K562 (cell line): ENCODE measurements at regions not wholly inside any gene's neighbourhood (a gene's known extent, or its start where the extent isn't known, plus 50 kb on each side); places are given as distances from the start of the nearest gene placed in this dataset.

Source experiments
- ATAC-seq: fragments of 200-7000 bp; cut with Tn5 transposase; 3 replicates; pipeline ENCODE4 v1.9.1; 2020; ENCODE audit warnings: moderate library complexity
- BruUV-seq: library from RNA; stranded (reverse); fragments of 400-500 nt; replicated peaks from 2 replicates; lab custom pipeline; 2021; lab: Mats Ljungman, UMichigan
- CTCF ChIA-PET: fragments of 300-600 bp; formaldehyde crosslinking; extraction: SDS; loops from one replicate; lab custom pipeline; 2021; ENCODE audit warnings: low intra/inter-chr PET ratio; lab: Yijun Ruan, JAX
- POLR2A ChIA-PET: fragments of 300-600, 350-650 bp; sonication (Branson Sonifier 250); formaldehyde crosslinking; extraction: SDS; loops from one replicate; lab custom pipeline; 2021; ENCODE audit warnings: antibody characterized with exemption, inconsistent platforms; lab: Yijun Ruan, JAX
- DNase-seq, 4 experiments: peaks; one replicate each; pipeline versions ENCODE4 v3.0.0 to v3.0.0-alpha.2; 2011 to 2018; ENCODE audit warnings: low spot score in 3 of 4, mixed read lengths in 3 of 4; ENCODE audit errors: extremely low read depth in 1 of 4
- FAIRE-seq: peaks from 2 replicates; lab custom pipeline; 2011; peaks lifted over from hg19 to GRCh38; lab: Jason Lieb, UNC
- H2AFZ ChIP-seq: 2 replicates; pipeline ENCODE4 v1.6.0; 2011; ENCODE audit warnings: low read depth, low read length, control low read depth, inconsistent platforms
- H3K27ac ChIP-seq: fragments of 200-600 bp; 3 replicates; pipeline ENCODE4 v1.8.0; 2011; ENCODE audit warnings: low read depth, mild to moderate bottlenecking, control low read depth, inconsistent platforms, low read length, moderate library complexity, mixed read lengths; ENCODE audit errors: extremely low read depth
- H3K27me3 ChIP-seq, 2 experiments: fragments of 300-600 bp in 1 of 2; 2 replicates in 1 of 2; 3 replicates in 1 of 2; pipeline versions ENCODE4 v1.6.0 to v1.8.0; 2011; ENCODE audit warnings: inconsistent platforms in 2 of 2, low read length in 2 of 2, mild to moderate bottlenecking in 1 of 2, mixed read lengths in 1 of 2, moderate library complexity in 1 of 2; ENCODE audit not compliant: control insufficient read depth in 2 of 2, insufficient read depth in 2 of 2
- H3K36me3 ChIP-seq: fragments of 300-600 bp; 3 replicates; pipeline ENCODE4 v1.8.0; 2011; ENCODE audit warnings: mild to moderate bottlenecking, low read length, inconsistent platforms; ENCODE audit not compliant: control insufficient read depth, insufficient read depth
- H3K4me1 ChIP-seq, 2 experiments: fragments of 200-600 bp in 1 of 2; replicated peaks in 1 of 2; 2 replicates in 1 of 2; 3 replicates in 1 of 2; pipeline versions ENCODE4 v1.5.1 to v1.8.0; 2011; ENCODE audit warnings: inconsistent platforms in 2 of 2, low read length in 2 of 2, mild to moderate bottlenecking in 1 of 2, mixed read lengths in 1 of 2, moderate library complexity in 1 of 2; ENCODE audit not compliant: control insufficient read depth in 2 of 2, insufficient read depth in 2 of 2
- H3K4me2 ChIP-seq: 2 replicates; pipeline ENCODE4 v1.6.1; 2011; ENCODE audit warnings: low read length, control low read depth, inconsistent platforms, mixed read lengths; ENCODE audit not compliant: insufficient read depth
- H3K4me3 ChIP-seq: fragments of 200-600 bp; sonication (generic), shearing (Covaris generic); 2 replicates; pipeline ENCODE4 v1.5.1; 2016; ENCODE audit warnings: control low read depth, inconsistent platforms
- H3K79me2 ChIP-seq: fragments of 200-600 bp; 3 replicates; pipeline ENCODE4 v1.8.0; 2011; ENCODE audit warnings: low read length, inconsistent platforms; ENCODE audit not compliant: control insufficient read depth, insufficient read depth
- H3K9ac ChIP-seq, 2 experiments: 2 replicates each; pipeline versions ENCODE4 v1.6.0 to v1.6.1; 2011; ENCODE audit warnings: low read depth in 2 of 2, low read length in 2 of 2, control low read depth in 1 of 2, inconsistent platforms in 1 of 2, mild to moderate bottlenecking in 1 of 2, mixed read lengths in 1 of 2; ENCODE audit not compliant: insufficient read depth in 1 of 2
- H3K9me1 ChIP-seq: one replicate; pipeline ENCODE4 v1.6.0; 2011; ENCODE audit warnings: inconsistent platforms, mild to moderate bottlenecking, low read length, moderate library complexity; ENCODE audit not compliant: control insufficient read depth, insufficient read depth
- H3K9me3 ChIP-seq: replicated peaks from 2 replicates; pipeline ENCODE4 v1.5.1; 2011; ENCODE audit warnings: low read depth, low read length, inconsistent platforms; ENCODE audit not compliant: control insufficient read depth, insufficient read depth
- H4K20me1 ChIP-seq: replicated peaks from 2 replicates; pipeline ENCODE4 v1.6.1; 2011; ENCODE audit warnings: low read length, inconsistent platforms, mixed read lengths; ENCODE audit not compliant: control insufficient read depth, insufficient read depth
- CUX1 ChIP-seq: fragments of 200-800 bp; sonication (Bioruptor generic); IDR thresholded peaks from 2 replicates; pipeline ENCODE4 v1.6.1; 2016; ENCODE audit warnings: missing genetic modification characterization, missing compliant biosample characterization
- JUN ChIP-seq, 2 experiments: sonication (generic) in 1 of 2; formaldehyde crosslinking in 1 of 2; IDR thresholded peaks; 2 replicates each; pipeline versions ENCODE4 v1.6.1 to v1.8.0; 2012 to 2022; ENCODE audit warnings: borderline replicate concordance in 2 of 2, mild to moderate bottlenecking in 2 of 2, improper control_type of control experiment in 1 of 2, low read depth in 1 of 2, low read length in 1 of 2, missing genetic modification reagents in 1 of 2
- MIER1 ChIP-seq: fragments of 450-650 bp; IDR thresholded peaks from 2 replicates; pipeline ENCODE4 v1.6.1; 2016; ENCODE audit warnings: antibody characterized with exemption, mild to moderate bottlenecking, low read depth
- MYC ChIP-seq, 2 experiments: fragments of 250-450 bp in 1 of 2; sonication (Bioruptor Pico) in 1 of 2; IDR thresholded peaks; 2 replicates each; pipeline versions ENCODE4 v1.5.1 to v1.6.1; 2012 to 2021; ENCODE audit warnings: low read depth in 2 of 2, borderline replicate concordance in 1 of 2, improper control_type of control experiment in 1 of 2, low read length in 1 of 2, mild to moderate bottlenecking in 1 of 2, moderate library complexity in 1 of 2
- NFE2 ChIP-seq: IDR thresholded peaks from 2 replicates; pipeline ENCODE4 v1.6.1; 2014; ENCODE audit warnings: antibody characterized with exemption, low read depth
- PHTF2 ChIP-seq: fragments of 250-450 bp; sonication (Bioruptor Pico); IDR thresholded peaks from 2 replicates; pipeline ENCODE4 v1.5.0; 2021; ENCODE audit warnings: mild to moderate bottlenecking
- RBFOX2 ChIP-seq: fragments of 200-400 bp; formaldehyde crosslinking; IDR thresholded peaks from 2 replicates; pipeline ENCODE4 v1.6.1; 2017; ENCODE audit warnings: low read depth, mild to moderate bottlenecking, low read length, moderate library complexity
- TAF1 ChIP-seq: IDR thresholded peaks from 2 replicates; pipeline ENCODE4 v1.6.1; 2011; ENCODE audit warnings: mild to moderate bottlenecking, low read length, moderate library complexity; ENCODE audit not compliant: insufficient read depth, control insufficient read depth, severe bottlenecking; ENCODE audit errors: extremely low read depth
- TFAM ChIP-seq: fragments of 250-450 bp; sonication (Bioruptor Pico); conservative IDR thresholded peaks from 2 replicates; pipeline ENCODE4 v1.5.0; 2021; ENCODE audit warnings: mild to moderate bottlenecking, moderate library complexity
- YBX1 ChIP-seq: fragments of 450-650 bp; IDR thresholded peaks from 2 replicates; pipeline ENCODE4 v1.7.1; 2016; ENCODE audit warnings: mild to moderate bottlenecking
- ZNF212 ChIP-seq: fragments of 450-650 bp; formaldehyde crosslinking; IDR thresholded peaks from 2 replicates; pipeline ENCODE4 v1.4.0; 2020; ENCODE audit warnings: mild to moderate bottlenecking
- ZNF699 ChIP-seq: fragments of 250-450 bp; sonication (Bioruptor Pico); IDR thresholded peaks from 2 replicates; pipeline ENCODE4 v1.8.0; 2021; ENCODE audit warnings: mild to moderate bottlenecking, moderate library complexity; ENCODE audit not compliant: insufficient replicate concordance
- ZNF766 ChIP-seq: fragments of 200-800 bp; sonication (Bioruptor generic); conservative IDR thresholded peaks from 2 replicates; pipeline ENCODE4 v1.6.1; 2016; ENCODE audit warnings: missing genetic modification characterization, missing compliant biosample characterization
- ZSCAN29 ChIP-seq: fragments of 450-650 bp; IDR thresholded peaks from 2 replicates; pipeline ENCODE4 v1.6.1; 2017
- WGBS: fragments of 100-300 bp; shearing (Covaris generic); methylation state at CpG from one replicate; pipeline ENCODE4 v1.1.6; 2016; ENCODE audit warnings: low coverage, mixed read lengths; ENCODE audit not compliant: insufficient coverage; ENCODE audit errors: missing lambda C conversion rate; 5-methylcytosine and 5-hydroxymethylcytosine counted together
- in situ Hi-C: fragments of 300-500 bp; cut with MboI; formaldehyde crosslinking; loops from 4 replicates; pipeline ENCODE4 v1.15.0; 2018; ENCODE audit warnings: inconsistent platforms, mixed read lengths
- intact Hi-C: fragments of 100-400 bp; cut with micrococcal nuclease; formaldehyde crosslinking; loops from 2 replicates; pipeline ENCODE4 v1.14.2; 2022
- TF ChIP-seq, protein P1 (sequence below): fragments of 450-650 bp; formaldehyde crosslinking; IDR thresholded peaks from 2 replicates; pipeline ENCODE4 v1.4.0; 2020; ENCODE audit warnings: mild to moderate bottlenecking, mixed read lengths

- peak; percentile 82 for TF ChIP-seq ZNF766 (CRISPR knock-in tag)
These were observed 344.1 kb upstream of the GATB start (continued) for GRCh38 chr4:152104901-152105357.

- WGBS, result 17% methylated on average over 8 of the region's 8 CpGs
- DNase-seq (no peak), ATAC-seq (no peak), FAIRE-seq (no peak)
- Histone ChIP-seq H4K20me1 (no peaks in the 10 kb centered on the region; the same call in 1 of the 2 replicates), H3K9ac (no peak overlapping the region), H3K4me3 (no peak overlapping the region), H3K9me3 (no peaks in the 10 kb centered on the region), H3K4me1 (peaks cover 0 to 16% of the 10 kb centered on the region in 2 experiments; a peak in 2 of 5 replicates), H2AFZ (no peak overlapping the region), H3K4me2 (no peak overlapping the region), H3K27ac (no peak overlapping the region), H3K79me2 (no peaks in the 10 kb centered on the region), H3K36me3 (no peaks in the 10 kb centered on the region), H3K9me1 (no peaks in the 10 kb centered on the region), H3K27me3 (peaks cover 2 to 32% of the 10 kb centered on the region in 2 experiments; a peak in 4 of 5 replicates)
- intact Hi-C loops (no loop called here), in situ Hi-C loops (no loop called here)
- no peak for TF ChIP-seq MYC (IDR thresholded peaks at IDR 0.05; ENCODE audit: low read depth, low read length)
- no peak for TF ChIP-seq MYC (CRISPR knock-in tag; IDR thresholded peaks at IDR 0.05; ENCODE audit: borderline replicate concordance, low read depth)
- TF ChIP-seq RBFOX2, result no peak
- TF ChIP-seq MIER1, result no peak
- TF ChIP-seq ZNF699 (CRISPR knock-in tag), result no peak
- TF ChIP-seq, protein P1, sequence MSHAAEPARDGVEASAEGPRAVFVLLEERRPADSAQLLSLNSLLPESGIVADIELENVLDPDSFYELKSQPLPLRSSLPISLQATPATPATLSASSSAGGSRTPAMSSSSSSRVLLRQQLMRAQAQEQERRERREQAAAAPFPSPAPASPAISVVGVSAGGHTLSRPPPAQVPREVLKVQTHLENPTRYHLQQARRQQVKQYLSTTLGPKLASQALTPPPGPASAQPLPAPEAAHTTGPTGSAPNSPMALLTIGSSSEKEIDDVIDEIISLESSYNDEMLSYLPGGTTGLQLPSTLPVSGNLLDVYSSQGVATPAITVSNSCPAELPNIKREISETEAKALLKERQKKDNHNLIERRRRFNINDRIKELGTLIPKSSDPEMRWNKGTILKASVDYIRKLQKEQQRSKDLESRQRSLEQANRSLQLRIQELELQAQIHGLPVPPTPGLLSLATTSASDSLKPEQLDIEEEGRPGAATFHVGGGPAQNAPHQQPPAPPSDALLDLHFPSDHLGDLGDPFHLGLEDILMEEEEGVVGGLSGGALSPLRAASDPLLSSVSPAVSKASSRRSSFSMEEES (CRISPR knock-in tag), result no peak
- TF ChIP-seq ZNF212, result no peak
- TF ChIP-seq NFE2, result no peak
- no peak for TF ChIP-seq TAF1
- no peak for TF ChIP-seq ZSCAN29
- no peak for TF ChIP-seq JUN (IDR thresholded peaks at IDR 0.05; ENCODE audit: borderline replicate concordance, low read depth, low read length)
- no peak for TF ChIP-seq JUN (CRISPR knock-in tag; IDR thresholded peaks at IDR 0.05; ENCODE audit: borderline replicate concordance)
- no peak for TF ChIP-seq PHTF2
- no peak for TF ChIP-seq CUX1 (CRISPR knock-in tag)
- TF ChIP-seq YBX1, result no peak
- no peak for TF ChIP-seq TFAM (CRISPR knock-in tag)
- ChIA-PET POLR2A (no interaction called here), CTCF (no interaction called here)
- BruUV-seq, result no TSS peak
These were observed 343.5 kb upstream of the GATB start for GRCh38 chr4:152104356-152104755.
